SK-N-SH (cell line): ENCODE measurements at regions not wholly inside any gene's neighbourhood (a gene's known extent, or its start where the extent isn't known, plus 50 kb on each side); places are given as distances from the start of the nearest gene placed in this dataset.

Experiments
- CTCF ChIP-seq: fragments of 200-600 bp; sonication (generic); IDR thresholded peaks from 2 replicates; pipeline ENCODE4 v1.6.1; 2017; ENCODE audit warnings: antibody characterized with exemption, mild to moderate bottlenecking, moderate library complexity
- FOXJ3 ChIP-seq: sonication (generic); formaldehyde crosslinking; IDR thresholded peaks from 2 replicates; pipeline ENCODE4 v1.5.1; 2020; ENCODE audit warnings: mild to moderate bottlenecking, missing genetic modification reagents
- MAX ChIP-seq: IDR thresholded peaks from 2 replicates; pipeline ENCODE4 v1.4.0; 2012; ENCODE audit warnings: low read depth
- NFIC ChIP-seq: IDR thresholded peaks from 2 replicates; pipeline ENCODE4 v1.4.0; 2012; ENCODE audit warnings: borderline replicate concordance
- POLR2AphosphoS5 ChIP-seq: IDR thresholded peaks from 2 replicates; pipeline ENCODE4 v1.6.1; 2012; ENCODE audit warnings: low read depth, low read length
- YY1 ChIP-seq: IDR thresholded peaks from 2 replicates; pipeline ENCODE4 v1.4.0; 2012; ENCODE audit warnings: low read depth, mild to moderate bottlenecking
- TF ChIP-seq, protein P1 (sequence below): IDR thresholded peaks from 2 replicates; pipeline ENCODE4 v1.6.1; 2012; ENCODE audit warnings: mild to moderate bottlenecking, low read depth, low read length, moderate library complexity

DNA sequence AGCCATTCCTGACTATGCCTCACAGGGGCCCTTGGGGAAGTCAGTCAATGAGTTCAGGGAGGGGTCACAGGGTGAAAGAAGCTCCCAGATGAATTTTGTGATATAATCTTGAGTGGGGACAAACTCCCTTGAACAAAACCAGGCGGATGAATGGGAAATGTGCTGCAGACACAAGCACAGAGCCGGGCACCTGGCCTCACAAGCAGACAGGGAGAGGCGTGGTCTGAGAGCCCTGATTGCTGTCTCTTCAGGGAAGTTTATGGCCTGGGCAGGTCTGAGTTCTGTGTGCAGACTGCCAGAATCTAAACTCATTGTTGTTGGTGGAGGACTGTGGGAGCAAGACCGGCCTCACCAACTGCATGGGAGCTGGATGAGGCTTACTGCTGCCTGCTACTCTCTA lies 591.8 kb downstream of the EPHA3 start:
- TF ChIP-seq CTCF, result no peak
- TF ChIP-seq YY1, result no peak
- TF ChIP-seq FOXJ3, result no peak
- TF ChIP-seq NFIC, result no peak
- TF ChIP-seq POLR2AphosphoS5, result no peak
- TF ChIP-seq MAX, result no peak
- TF ChIP-seq, protein P1, sequence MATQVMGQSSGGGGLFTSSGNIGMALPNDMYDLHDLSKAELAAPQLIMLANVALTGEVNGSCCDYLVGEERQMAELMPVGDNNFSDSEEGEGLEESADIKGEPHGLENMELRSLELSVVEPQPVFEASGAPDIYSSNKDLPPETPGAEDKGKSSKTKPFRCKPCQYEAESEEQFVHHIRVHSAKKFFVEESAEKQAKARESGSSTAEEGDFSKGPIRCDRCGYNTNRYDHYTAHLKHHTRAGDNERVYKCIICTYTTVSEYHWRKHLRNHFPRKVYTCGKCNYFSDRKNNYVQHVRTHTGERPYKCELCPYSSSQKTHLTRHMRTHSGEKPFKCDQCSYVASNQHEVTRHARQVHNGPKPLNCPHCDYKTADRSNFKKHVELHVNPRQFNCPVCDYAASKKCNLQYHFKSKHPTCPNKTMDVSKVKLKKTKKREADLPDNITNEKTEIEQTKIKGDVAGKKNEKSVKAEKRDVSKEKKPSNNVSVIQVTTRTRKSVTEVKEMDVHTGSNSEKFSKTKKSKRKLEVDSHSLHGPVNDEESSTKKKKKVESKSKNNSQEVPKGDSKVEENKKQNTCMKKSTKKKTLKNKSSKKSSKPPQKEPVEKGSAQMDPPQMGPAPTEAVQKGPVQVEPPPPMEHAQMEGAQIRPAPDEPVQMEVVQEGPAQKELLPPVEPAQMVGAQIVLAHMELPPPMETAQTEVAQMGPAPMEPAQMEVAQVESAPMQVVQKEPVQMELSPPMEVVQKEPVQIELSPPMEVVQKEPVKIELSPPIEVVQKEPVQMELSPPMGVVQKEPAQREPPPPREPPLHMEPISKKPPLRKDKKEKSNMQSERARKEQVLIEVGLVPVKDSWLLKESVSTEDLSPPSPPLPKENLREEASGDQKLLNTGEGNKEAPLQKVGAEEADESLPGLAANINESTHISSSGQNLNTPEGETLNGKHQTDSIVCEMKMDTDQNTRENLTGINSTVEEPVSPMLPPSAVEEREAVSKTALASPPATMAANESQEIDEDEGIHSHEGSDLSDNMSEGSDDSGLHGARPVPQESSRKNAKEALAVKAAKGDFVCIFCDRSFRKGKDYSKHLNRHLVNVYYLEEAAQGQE, result no peak
